GM23338 (cell line): ENCODE measurements at regions not wholly inside any gene's neighbourhood (a gene's known extent, or its start where the extent isn't known, plus 50 kb on each side); places are given as distances from the start of the nearest gene placed in this dataset.

Experiments used
- ATAC-seq: fragments of 200-7000 bp; cut with Tn5 transposase; 3 replicates; pipeline ENCODE4 v1.9.1; 2020
- DNase-seq: peaks from one replicate; pipeline ENCODE4 v3.0.0-alpha.2; 2015; ENCODE audit warnings: low spot score
- H2AFZ ChIP-seq: fragments of 200-600 bp; sonication (generic); 2 replicates; pipeline ENCODE4 v1.8.0; 2016; ENCODE audit warnings: antibody characterized with exemption, mild to moderate bottlenecking, moderate library complexity
- H3F3A ChIP-seq: fragments of 200-600 bp; sonication (generic); replicated peaks from 2 replicates; pipeline ENCODE4 v1.8.0; 2017; ENCODE audit warnings: antibody characterized with exemption, mixed run types, low read depth
- H3K27ac ChIP-seq: fragments of 200-600 bp; sonication (generic); 2 replicates; pipeline ENCODE4 v1.6.1; 2016; ENCODE audit warnings: low read depth
- H3K27me3 ChIP-seq: fragments of 200-600 bp; sonication (generic); 2 replicates; pipeline ENCODE4 v1.8.0; 2016; ENCODE audit warnings: mild to moderate bottlenecking, mixed run types, moderate library complexity; ENCODE audit not compliant: insufficient read depth
- H3K36me3 ChIP-seq: fragments of 200-600 bp; sonication (generic); 2 replicates; pipeline ENCODE4 v1.8.0; 2016; ENCODE audit warnings: mild to moderate bottlenecking; ENCODE audit not compliant: insufficient read depth
- H3K4me1 ChIP-seq: fragments of 200-600 bp; sonication (generic); 2 replicates; pipeline ENCODE4 v1.8.0; 2016; ENCODE audit warnings: mild to moderate bottlenecking, moderate library complexity; ENCODE audit not compliant: insufficient read depth
- H3K4me2 ChIP-seq: fragments of 200-600 bp; sonication (generic); 2 replicates; pipeline ENCODE4 v1.7.1; 2017; ENCODE audit warnings: mixed run types
- H3K4me3 ChIP-seq: fragments of 200-600 bp; sonication (generic); 2 replicates; pipeline ENCODE4 v1.6.1; 2016; ENCODE audit warnings: mixed run types
- H3K79me2 ChIP-seq: fragments of 200-600 bp; sonication (generic); replicated peaks from 2 replicates; pipeline ENCODE4 v1.8.0; 2017; ENCODE audit warnings: mild to moderate bottlenecking; ENCODE audit not compliant: insufficient read depth
- H3K9me2 ChIP-seq: fragments of 200-600 bp; sonication (generic); 2 replicates; pipeline ENCODE4 v1.8.0; 2017; ENCODE audit not compliant: insufficient read depth
- H4K20me1 ChIP-seq: fragments of 200-600 bp; sonication (generic); replicated peaks from 2 replicates; pipeline ENCODE4 v1.8.0; 2017; ENCODE audit warnings: mild to moderate bottlenecking; ENCODE audit not compliant: insufficient read depth
- H3K27ac Mint-ChIP-seq: 2 replicates; pipeline ENCODE4 v1.8.0; 2020; ENCODE audit warnings: inconsistent platforms, mild to moderate bottlenecking, moderate library complexity, mixed read lengths
- H3K27me3 Mint-ChIP-seq: 3 replicates; pipeline ENCODE4 v1.8.0; 2022; ENCODE audit warnings: low read depth, mild to moderate bottlenecking, moderate library complexity, mixed read lengths, inconsistent platforms; ENCODE audit not compliant: insufficient read depth, poor library complexity
- H3K36me3 Mint-ChIP-seq: 3 replicates; pipeline ENCODE4 v1.8.0; 2021; ENCODE audit warnings: low read depth, mild to moderate bottlenecking, inconsistent platforms, moderate library complexity, mixed read lengths
- H3K4me1 Mint-ChIP-seq: 3 replicates; pipeline ENCODE4 v1.8.0; 2020; ENCODE audit warnings: mild to moderate bottlenecking, inconsistent platforms, mixed read lengths
- H3K4me3 Mint-ChIP-seq: 3 replicates; pipeline ENCODE4 v1.8.0; 2021; ENCODE audit warnings: moderate library complexity, mild to moderate bottlenecking, inconsistent platforms, mixed read lengths
- H3K9me3 Mint-ChIP-seq: 3 replicates; pipeline ENCODE4 v1.8.0; 2020; ENCODE audit warnings: moderate library complexity, mild to moderate bottlenecking, inconsistent platforms, mixed read lengths
- CREB1 ChIP-seq: fragments of 250-450 bp; sonication (Bioruptor Pico); IDR thresholded peaks from 2 replicates; pipeline ENCODE4 v1.5.0; 2020; ENCODE audit warnings: low read depth, mild to moderate bottlenecking, moderate library complexity
- CTCF ChIP-seq, 2 experiments: fragments of 200-600 bp in 1 of 2; sonication (generic) in 1 of 2; conservative IDR thresholded peaks; 2 replicates each; pipeline versions ENCODE4 v1.5.1 to v1.6.1; 2016 to 2017; ENCODE audit warnings: antibody characterized with exemption in 2 of 2, low read depth in 2 of 2, mild to moderate bottlenecking in 2 of 2, moderate library complexity in 1 of 2
- ETS1 ChIP-seq: IDR thresholded peaks from 2 replicates; pipeline ENCODE4 v1.6.1; 2016; ENCODE audit warnings: antibody characterized with exemption
- EZH2phosphoT487 ChIP-seq: fragments of 200-600 bp; sonication (generic); IDR thresholded peaks from one replicate; pipeline ENCODE4 v1.8.1; 2018; ENCODE audit warnings: antibody characterized with exemption; ENCODE audit not compliant: unreplicated experiment
- JUNB ChIP-seq: IDR thresholded peaks from one replicate; pipeline ENCODE4 v1.6.1; 2016; ENCODE audit warnings: antibody characterized with exemption; ENCODE audit not compliant: unreplicated experiment
- POLR2AphosphoS5 ChIP-seq: IDR thresholded peaks from 2 replicates; pipeline ENCODE4 v1.6.1; 2016; ENCODE audit warnings: antibody characterized with exemption, low read depth
- ZNF114 ChIP-seq: fragments of 250-450 bp; sonication (Bioruptor Pico); IDR thresholded peaks from 2 replicates; pipeline ENCODE4 v1.5.0; 2020; ENCODE audit warnings: mild to moderate bottlenecking, moderate library complexity
- ZNF462 ChIP-seq: fragments of 250-450 bp; sonication (Bioruptor Pico); IDR thresholded peaks from 2 replicates; pipeline ENCODE4 v1.5.0; 2020; ENCODE audit warnings: mild to moderate bottlenecking, moderate library complexity

- Mint-ChIP-seq H3K36me3 (no peaks in the 10 kb centered on the region; the same call in 2 of the 3 replicates), H3K27me3 (no peaks in the 10 kb centered on the region)
Observed at GRCh38 chr1:69045572-69045971, 522.1 kb upstream of the LRRC7 start.

More at GRCh38 chr1:69045572-69045971, 522.1 kb upstream of the LRRC7 start:
- Mint-ChIP-seq H3K4me3 (no peak overlapping the region), H3K27ac (no peak overlapping the region), H3K4me1 (no peaks in the 10 kb centered on the region), H3K9me3 (no peaks in the 10 kb centered on the region; the same call in 2 of the 3 replicates)
- Histone ChIP-seq H3K27me3 (no peaks in the 10 kb centered on the region), H3K36me3 (no peaks in the 10 kb centered on the region), H3K79me2 (no peaks in the 10 kb centered on the region), H3K4me2 (no peak overlapping the region), H4K20me1 (no peaks in the 10 kb centered on the region), H3K9me2 (0 out of 2 replicates have a peak, but pooled peaks cover 3% of the 10 kb centered on the region), H3K27ac (no peak overlapping the region), H3K4me1 (no peaks in the 10 kb centered on the region), H3K4me3 (no peak overlapping the region), H3F3A (no peaks in the 10 kb centered on the region), H2AFZ (no peak overlapping the region)
- no peak for DNase-seq
- no peak for ATAC-seq
- no peak for TF ChIP-seq ETS1
- TF ChIP-seq ZNF114, result no peak
- TF ChIP-seq CTCF (conservative IDR thresholded peaks at IDR 0.05; ENCODE audit: low read depth in 2 of 2), result no peak
- TF ChIP-seq JUNB, result no peak
- no peak for TF ChIP-seq POLR2AphosphoS5
- TF ChIP-seq EZH2phosphoT487, result no peak
- TF ChIP-seq CREB1 (CRISPR knock-in tag), result no peak
- no peak for TF ChIP-seq ZNF462 (CRISPR knock-in tag)
